Eye (tissue), 1 donor: ENCODE measurements at regions not wholly inside any gene's neighbourhood (a gene's known extent, or its start where the extent isn't known, plus 50 kb on each side); places are given as distances from the start of the nearest gene placed in this dataset.
"Not testable (repeated sequence)": the region's sequence is repeated elsewhere in the genome, so short reads cannot be mapped to it uniquely, and the experiment has no call there.

Source experiments
- DNase-seq: peaks from one replicate; pipeline ENCODE4 v3.0.0-alpha.2; 2015

- not testable (repeated sequence) for DNase-seq
Observed at GRCh38 chr2:87439617-87440204, 308.2 kb upstream of the PLGLB2 start.

- not testable (repeated sequence) for DNase-seq
Observed at GRCh38 chr2:87440650-87441049, 307.2 kb upstream of the PLGLB2 start.

- DNase-seq: not testable (repeated sequence)
Observed at GRCh38 chr2:87441375-87441774, 306.5 kb upstream of the PLGLB2 start.

- DNase-seq: not testable (repeated sequence)
Observed at GRCh38 chr2:87442983-87443577, 304.8 kb upstream of the PLGLB2 start.

GRCh38 chr2:87444951-87445350, 302.9 kb upstream of the PLGLB2 start:
- not testable (repeated sequence) for DNase-seq

- DNase-seq: not testable (repeated sequence)
Observed at GRCh38 chr2:87445613-87446312, 302.1 kb upstream of the PLGLB2 start.

- not testable (repeated sequence) for DNase-seq
Observed at GRCh38 chr2:87446313-87446696, 301.6 kb upstream of the PLGLB2 start.

GRCh38 chr2:87449462-87449980, 298.4 kb upstream of the PLGLB2 start:
- DNase-seq: not testable (repeated sequence)

- DNase-seq: not testable (repeated sequence)
Observed at GRCh38 chr2:87452193-87452592, 295.7 kb upstream of the PLGLB2 start.

GRCh38 chr2:87452861-87453260, 295.0 kb upstream of the PLGLB2 start:
- DNase-seq: peak; percentile 10

- DNase-seq: not testable (repeated sequence)
Observed at GRCh38 chr2:87453965-87454364, 293.9 kb upstream of the PLGLB2 start.

- not testable (repeated sequence) for DNase-seq
Observed at GRCh38 chr2:87454421-87454820, 293.5 kb upstream of the PLGLB2 start.

GRCh38 chr2:87455209-87455853, 292.6 kb upstream of the PLGLB2 start:
- not testable (repeated sequence) for DNase-seq

GRCh38 chr2:87455854-87456249, 292.0 kb upstream of the PLGLB2 start:
- not testable (repeated sequence) for DNase-seq

- DNase-seq: not testable (repeated sequence)
Observed at GRCh38 chr2:87456477-87457128, 291.3 kb upstream of the PLGLB2 start.

- DNase-seq: not testable (repeated sequence)
Observed at GRCh38 chr2:87457129-87457499, 290.8 kb upstream of the PLGLB2 start.

GRCh38 chr2:87458938-87459337, 288.9 kb upstream of the PLGLB2 start:
- not testable (repeated sequence) for DNase-seq

- DNase-seq: not testable (repeated sequence)
Observed at GRCh38 chr2:87460104-87460503, 287.8 kb upstream of the PLGLB2 start.

- DNase-seq: not testable (repeated sequence)
Observed at GRCh38 chr2:87460662-87461061, 287.2 kb upstream of the PLGLB2 start.

- not testable (repeated sequence) for DNase-seq
Observed at GRCh38 chr2:87461671-87462070, 286.2 kb upstream of the PLGLB2 start.

GRCh38 chr2:87464219-87464618, 283.7 kb upstream of the PLGLB2 start:
- DNase-seq: not testable (repeated sequence)

GRCh38 chr2:87465730-87466129, 282.2 kb upstream of the PLGLB2 start:
- DNase-seq: not testable (repeated sequence)
